Progenitor cell of endocrine pancreas (in vitro differentiated cells): ENCODE measurements at regions not wholly inside any gene's neighbourhood (a gene's known extent, or its start where the extent isn't known, plus 50 kb on each side); places are given as distances from the start of the nearest gene placed in this dataset.

ENCODE experiments used
- DNase-seq: peaks from one replicate; pipeline ENCODE4 v3.0.0; 2021; ENCODE audit warnings: low spot score; ENCODE audit not compliant: unreplicated experiment
- H3K27ac Mint-ChIP-seq: 2 replicates; pipeline ENCODE4 v1.8.0; 2021; ENCODE audit warnings: mild to moderate bottlenecking, moderate library complexity, mixed read lengths
- H3K27me3 Mint-ChIP-seq: 2 replicates; pipeline ENCODE4 v1.8.0; 2021; ENCODE audit warnings: mixed read lengths
- H3K36me3 Mint-ChIP-seq: 2 replicates; pipeline ENCODE4 v1.8.0; 2022; ENCODE audit warnings: mixed read lengths; ENCODE audit not compliant: insufficient read depth
- H3K4me1 Mint-ChIP-seq: 2 replicates; pipeline ENCODE4 v1.8.0; 2021; ENCODE audit warnings: low read depth, mixed read lengths
- H3K4me3 Mint-ChIP-seq: 2 replicates; pipeline ENCODE4 v1.8.0; 2021; ENCODE audit warnings: low read depth, mild to moderate bottlenecking, moderate library complexity, mixed read lengths
- H3K9me3 Mint-ChIP-seq: 2 replicates; pipeline ENCODE4 v1.8.0; 2021; ENCODE audit warnings: low read depth, mixed read lengths
- TF ChIP-seq, protein P1 (sequence below): fragments of 200-600 bp; sonication (generic); IDR thresholded peaks from one replicate; pipeline ENCODE4 v1.5.0; 2021; ENCODE audit warnings: antibody characterized with exemption, mild to moderate bottlenecking; ENCODE audit not compliant: unreplicated experiment

- no peaks in the 10 kb centered on the region for H3K9me3 Mint-ChIP-seq
- H3K27ac Mint-ChIP-seq, result no peak overlapping the region
- H3K4me1 Mint-ChIP-seq, result peaks cover 5% of the 10 kb centered on the region
Observed at GRCh38 chr12:68489273-68489672, 121.4 kb upstream of the RAP1B start.

GRCh38 chr12:68490476-68490875, 120.2 kb upstream of the RAP1B start:
- DNase-seq, result no peak
- Mint-ChIP-seq H3K9me3 (no peaks in the 10 kb centered on the region), H3K4me3 (no peak overlapping the region), H3K36me3 (no peaks in the 10 kb centered on the region), H3K27ac (no peak overlapping the region), H3K4me1 (no peaks in the 10 kb centered on the region), H3K27me3 (no peaks in the 10 kb centered on the region)
- TF ChIP-seq, protein P1, sequence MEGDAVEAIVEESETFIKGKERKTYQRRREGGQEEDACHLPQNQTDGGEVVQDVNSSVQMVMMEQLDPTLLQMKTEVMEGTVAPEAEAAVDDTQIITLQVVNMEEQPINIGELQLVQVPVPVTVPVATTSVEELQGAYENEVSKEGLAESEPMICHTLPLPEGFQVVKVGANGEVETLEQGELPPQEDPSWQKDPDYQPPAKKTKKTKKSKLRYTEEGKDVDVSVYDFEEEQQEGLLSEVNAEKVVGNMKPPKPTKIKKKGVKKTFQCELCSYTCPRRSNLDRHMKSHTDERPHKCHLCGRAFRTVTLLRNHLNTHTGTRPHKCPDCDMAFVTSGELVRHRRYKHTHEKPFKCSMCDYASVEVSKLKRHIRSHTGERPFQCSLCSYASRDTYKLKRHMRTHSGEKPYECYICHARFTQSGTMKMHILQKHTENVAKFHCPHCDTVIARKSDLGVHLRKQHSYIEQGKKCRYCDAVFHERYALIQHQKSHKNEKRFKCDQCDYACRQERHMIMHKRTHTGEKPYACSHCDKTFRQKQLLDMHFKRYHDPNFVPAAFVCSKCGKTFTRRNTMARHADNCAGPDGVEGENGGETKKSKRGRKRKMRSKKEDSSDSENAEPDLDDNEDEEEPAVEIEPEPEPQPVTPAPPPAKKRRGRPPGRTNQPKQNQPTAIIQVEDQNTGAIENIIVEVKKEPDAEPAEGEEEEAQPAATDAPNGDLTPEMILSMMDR, result no peak

More at GRCh38 chr12:68489273-68489672, 121.4 kb upstream of the RAP1B start:
- Mint-ChIP-seq H3K36me3 (no peaks in the 10 kb centered on the region), H3K27me3 (no peaks in the 10 kb centered on the region), H3K4me3 (no peak overlapping the region)
- no peak for DNase-seq
- TF ChIP-seq, protein P1, result no peak

- no peak for DNase-seq
- Mint-ChIP-seq H3K4me3 (no peak overlapping the region), H3K9me3 (no peaks in the 10 kb centered on the region), H3K27ac (no peak overlapping the region), H3K4me1 (no peaks in the 10 kb centered on the region), H3K27me3 (no peaks in the 10 kb centered on the region), H3K36me3 (no peaks in the 10 kb centered on the region)
- TF ChIP-seq, protein P1, result no peak
Observed at GRCh38 chr12:68491204-68491960, 119.3 kb upstream of the RAP1B start.

GRCh38 chr12:68495336-68496070, 115.2 kb upstream of the RAP1B start:
- Mint-ChIP-seq H3K4me1 (no peaks in the 10 kb centered on the region), H3K27ac (no peak overlapping the region), H3K9me3 (no peaks in the 10 kb centered on the region), H3K36me3 (no peaks in the 10 kb centered on the region), H3K27me3 (peaks cover 3% of the 10 kb centered on the region), H3K4me3 (no peak overlapping the region)
- no peak for DNase-seq
- TF ChIP-seq, protein P1, result no peak

DNA sequence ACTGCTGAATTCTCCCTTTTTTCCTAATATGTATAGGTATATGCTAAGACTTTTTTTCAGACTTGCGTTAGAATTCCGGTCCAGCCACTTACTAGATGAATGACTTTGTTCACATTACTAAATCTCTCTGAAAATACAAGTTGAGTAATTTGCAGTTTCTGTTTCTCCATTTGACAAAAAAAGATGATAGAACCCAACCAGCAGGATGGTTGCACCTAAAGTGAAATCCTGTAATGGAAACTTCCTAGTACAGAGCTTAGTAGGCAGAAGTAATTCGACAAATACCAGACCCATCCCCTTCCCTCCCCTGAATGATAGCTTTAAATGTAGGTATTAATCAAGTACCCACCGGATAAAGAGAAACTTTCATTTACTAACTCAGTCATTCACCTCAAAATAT, 113.6 kb upstream of the RAP1B start:
- TF ChIP-seq, protein P1, result no peak
- Mint-ChIP-seq H3K27me3 (peaks cover 3% of the 10 kb centered on the region), H3K36me3 (no peaks in the 10 kb centered on the region), H3K27ac (no peak overlapping the region), H3K9me3 (no peaks in the 10 kb centered on the region), H3K4me3 (no peak overlapping the region), H3K4me1 (no peaks in the 10 kb centered on the region)
- no peak for DNase-seq
